ENCODE measurements at regions not wholly inside any gene's neighbourhood (a gene's known extent, or its start where the extent isn't known, plus 50 kb on each side); places are given as distances from the start of the nearest gene placed in this dataset.

GRCh38 chr1:244778344-244778743, 57.1 kb upstream of the COX20 start:
- no peak overlapping the region for H3K27ac ChIP-seq (ENCODE audit: low read depth, low read length, poor library complexity, severe bottlenecking)
- H3K4me3 ChIP-seq (ENCODE audit: low read depth, low read length, poor library complexity, severe bottlenecking) = no peak overlapping the region
- BruUV-seq (replicated peaks) = no TSS peak
- DNase-seq (ENCODE audit: low spot score) = peak; percentile 53
- no peaks in the 10 kb centered on the region for H3K9me3 ChIP-seq (ENCODE audit: low read depth, low read length, poor library complexity, severe bottlenecking)
- H3K27me3 ChIP-seq (replicated peaks; ENCODE audit: insufficient read depth, low read depth, low read length, poor library complexity) = no peaks in the 10 kb centered on the region
- ChIA-PET POLR2A (ENCODE audit: low non-redundant PET) (no interaction called here), CTCF (interaction anchor here (0.7 kb wide), 1 partner anchor 28 kb away, joined by 3 read pairs; no protein-coding TSS in a partner anchor)
- no peaks in the 10 kb centered on the region for H3K4me1 ChIP-seq (ENCODE audit: insufficient read depth, low read length, poor library complexity, severe bottlenecking)
- H3K36me3 ChIP-seq (ENCODE audit: insufficient read depth, low read length, poor library complexity, severe bottlenecking) = no peaks in the 10 kb centered on the region
- TF ChIP-seq EZH2 (IDR thresholded peaks at IDR 0.05; ENCODE audit: borderline replicate concordance, low read depth, low read length, poor library complexity, severe bottlenecking) (no peak), CTCF (conservative IDR thresholded peaks at IDR 0.05; ENCODE audit: low read depth, low read length) (no peak)
- intact Hi-C loops (cut with micrococcal nuclease; ENCODE audit: unreplicated experiment) = no loop called here

- no peak for DNase-seq (ENCODE audit: low spot score)
- no peaks in the 10 kb centered on the region for H3K36me3 ChIP-seq (ENCODE audit: insufficient read depth, low read length, poor library complexity, severe bottlenecking)
- TF ChIP-seq EZH2 (IDR thresholded peaks at IDR 0.05; ENCODE audit: borderline replicate concordance, low read depth, low read length, poor library complexity, severe bottlenecking) = no peak
- no peak for TF ChIP-seq CTCF (conservative IDR thresholded peaks at IDR 0.05; ENCODE audit: low read depth, low read length)
- intact Hi-C loops (cut with micrococcal nuclease; ENCODE audit: unreplicated experiment) = no loop called here
- no peaks in the 10 kb centered on the region for H3K4me1 ChIP-seq (ENCODE audit: insufficient read depth, low read length, poor library complexity, severe bottlenecking)
- ChIA-PET CTCF (interaction anchor here (0.6 kb wide), 1 partner anchor 55 kb away, joined by 4 read pairs; no protein-coding TSS in a partner anchor), POLR2A (ENCODE audit: low non-redundant PET) (no interaction called here)
- BruUV-seq (replicated peaks) = no TSS peak
- H3K4me3 ChIP-seq (ENCODE audit: low read depth, low read length, poor library complexity, severe bottlenecking) = no peak overlapping the region
- H3K27ac ChIP-seq (ENCODE audit: low read depth, low read length, poor library complexity, severe bottlenecking) = no peak overlapping the region
- no peaks in the 10 kb centered on the region for H3K27me3 ChIP-seq (replicated peaks; ENCODE audit: insufficient read depth, low read depth, low read length, poor library complexity)
- H3K9me3 ChIP-seq (ENCODE audit: low read depth, low read length, poor library complexity, severe bottlenecking) = no peaks in the 10 kb centered on the region
Observed at GRCh38 chr1:244779410-244779809, 56.0 kb upstream of the COX20 start.

GRCh38 chr1:244780311-244780710, 55.1 kb upstream of the COX20 start:
- ChIA-PET POLR2A (ENCODE audit: low non-redundant PET) (no interaction called here), CTCF (interaction anchor here (0.6 kb wide), 1 partner anchor 141 kb away, joined by 4 read pairs; no protein-coding TSS in a partner anchor)
- Histone ChIP-seq H3K4me1 (ENCODE audit: insufficient read depth, low read length, poor library complexity, severe bottlenecking) (no peaks in the 10 kb centered on the region), H3K27me3 (replicated peaks; ENCODE audit: insufficient read depth, low read depth, low read length, poor library complexity) (no peaks in the 10 kb centered on the region), H3K36me3 (ENCODE audit: insufficient read depth, low read length, poor library complexity, severe bottlenecking) (no peaks in the 10 kb centered on the region), H3K9me3 (ENCODE audit: low read depth, low read length, poor library complexity, severe bottlenecking) (no peaks in the 10 kb centered on the region), H3K4me3 (ENCODE audit: low read depth, low read length, poor library complexity, severe bottlenecking) (no peak overlapping the region), H3K27ac (ENCODE audit: low read depth, low read length, poor library complexity, severe bottlenecking) (no peak overlapping the region)
- TF ChIP-seq CTCF (conservative IDR thresholded peaks at IDR 0.05; ENCODE audit: low read depth, low read length) = no peak
- TF ChIP-seq EZH2 (IDR thresholded peaks at IDR 0.05; ENCODE audit: borderline replicate concordance, low read depth, low read length, poor library complexity, severe bottlenecking) = no peak
- DNase-seq (ENCODE audit: low spot score) = no peak
- intact Hi-C loops (cut with micrococcal nuclease; ENCODE audit: unreplicated experiment) = no loop called here
- BruUV-seq (replicated peaks) = no TSS peak
